HFFc6 (cell line): ENCODE measurements at regions not wholly inside any gene's neighbourhood (a gene's known extent, or its start where the extent isn't known, plus 50 kb on each side); places are given as distances from the start of the nearest gene placed in this dataset.

Source experiments
- DNase-seq: peaks from one replicate; pipeline ENCODE4 v3.0.0-alpha.2; 2018
- H3K27ac Mint-ChIP-seq: 2 replicates; pipeline ENCODE4 v1.8.0; 2020; ENCODE audit warnings: mild to moderate bottlenecking, mixed read lengths
- H3K27me3 Mint-ChIP-seq: 2 replicates; pipeline ENCODE4 v1.8.0; 2021; ENCODE audit warnings: mild to moderate bottlenecking, moderate library complexity, mixed read lengths; ENCODE audit not compliant: insufficient read depth
- H3K36me3 Mint-ChIP-seq: 2 replicates; pipeline ENCODE4 v1.8.0; 2021; ENCODE audit warnings: low read depth, mixed read lengths
- H3K4me1 Mint-ChIP-seq: 2 replicates; pipeline ENCODE4 v1.8.0; 2020; ENCODE audit warnings: low read depth, mixed read lengths
- H3K4me3 Mint-ChIP-seq: 2 replicates; pipeline ENCODE4 v1.8.0; 2020; ENCODE audit warnings: mild to moderate bottlenecking, moderate library complexity, mixed read lengths
- H3K9me3 Mint-ChIP-seq: 2 replicates; pipeline ENCODE4 v1.8.0; 2020; ENCODE audit warnings: mild to moderate bottlenecking, mixed read lengths
- CTCF ChIP-seq: fragments of 200-600 bp; sonication (generic); IDR thresholded peaks from 2 replicates; pipeline ENCODE4 v1.5.0; 2021; ENCODE audit warnings: antibody characterized with exemption, mild to moderate bottlenecking

DNA sequence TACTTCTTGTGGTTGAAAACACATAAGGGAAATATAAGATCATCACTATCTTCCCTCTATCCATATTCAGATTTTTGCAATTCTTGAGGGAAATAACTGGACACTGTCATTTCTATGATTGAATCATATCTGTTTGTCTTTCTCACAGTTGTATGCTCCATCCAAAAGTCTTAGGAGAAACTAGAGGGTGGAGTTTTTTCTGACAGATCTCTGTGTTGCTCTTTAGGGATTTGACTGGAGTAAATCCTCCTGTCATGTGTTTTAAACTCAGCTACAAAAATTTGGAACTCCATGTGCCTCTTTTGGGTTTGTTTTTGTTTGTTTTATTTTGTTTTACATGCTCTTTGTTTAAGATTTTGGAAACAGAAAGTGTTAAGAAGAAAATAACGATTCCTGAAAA lies 136.5 kb downstream of the SPATA18 start:
- H3K36me3 Mint-ChIP-seq: no peaks in the 10 kb centered on the region
- H3K27ac Mint-ChIP-seq: no peak overlapping the region
- H3K9me3 Mint-ChIP-seq: no peaks in the 10 kb centered on the region
- no peak overlapping the region for H3K4me3 Mint-ChIP-seq
- H3K27me3 Mint-ChIP-seq: peaks cover 4% of the 10 kb centered on the region
- DNase-seq: no peak
- H3K4me1 Mint-ChIP-seq: no peaks in the 10 kb centered on the region
- TF ChIP-seq CTCF: no peak

GRCh38 chr4:52192001-52192400 lies 140.9 kb downstream of the SPATA18 start:
- no peak for TF ChIP-seq CTCF

DNA sequence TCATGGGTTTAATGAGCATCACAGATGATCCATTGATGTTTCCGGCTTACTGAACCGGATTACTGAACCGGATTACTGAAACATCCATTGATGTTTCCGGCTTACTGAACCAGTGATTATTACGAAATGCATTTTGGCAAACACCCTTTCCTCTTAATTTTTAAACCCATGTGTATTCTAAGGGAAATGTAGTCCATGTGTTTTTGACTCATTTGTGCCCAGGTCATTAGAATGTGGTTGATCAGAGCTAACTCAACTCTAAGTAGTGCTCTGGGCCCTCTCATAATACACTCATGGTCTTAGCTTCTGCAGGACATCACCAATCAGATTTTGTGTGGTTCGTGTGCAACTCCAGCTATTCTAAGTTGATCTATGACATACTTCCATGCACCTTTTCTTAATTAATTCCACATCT lies 141.6 kb downstream of the SPATA18 start:
- Mint-ChIP-seq H3K27me3 (peaks cover 7% of the 10 kb centered on the region), H3K9me3 (no peaks in the 10 kb centered on the region)

More at GRCh38 chr4:52192001-52192400, 140.9 kb downstream of the SPATA18 start:
- no peaks in the 10 kb centered on the region for H3K36me3 Mint-ChIP-seq
- peaks cover 7% of the 10 kb centered on the region for H3K27me3 Mint-ChIP-seq
- no peak overlapping the region for H3K27ac Mint-ChIP-seq
- no peak overlapping the region for H3K4me3 Mint-ChIP-seq
- no peaks in the 10 kb centered on the region for H3K9me3 Mint-ChIP-seq
- H3K4me1 Mint-ChIP-seq: no peaks in the 10 kb centered on the region
- DNase-seq: no peak

GRCh38 chr4:52195869-52196268 lies 144.8 kb downstream of the SPATA18 start:
- no peak for DNase-seq
- no peak for TF ChIP-seq CTCF
- Mint-ChIP-seq H3K36me3 (no peaks in the 10 kb centered on the region), H3K4me1 (no peaks in the 10 kb centered on the region), H3K27me3 (peaks cover 4% of the 10 kb centered on the region), H3K9me3 (no peaks in the 10 kb centered on the region), H3K27ac (no peak overlapping the region; the same call in 1 of the 2 replicates), H3K4me3 (no peak overlapping the region)

More for the DNA sequence above, 141.6 kb downstream of the SPATA18 start:
- no peaks in the 10 kb centered on the region for H3K4me1 Mint-ChIP-seq
- no peak for TF ChIP-seq CTCF
- no peak overlapping the region for H3K27ac Mint-ChIP-seq
- no peak for DNase-seq
- no peak overlapping the region for H3K4me3 Mint-ChIP-seq
- H3K36me3 Mint-ChIP-seq: no peaks in the 10 kb centered on the region

GRCh38 chr4:52196606-52197130 lies 145.6 kb downstream of the SPATA18 start:
- Mint-ChIP-seq H3K36me3 (no peaks in the 10 kb centered on the region), H3K4me3 (no peak overlapping the region), H3K9me3 (no peaks in the 10 kb centered on the region), H3K27ac (no peak overlapping the region), H3K4me1 (no peaks in the 10 kb centered on the region), H3K27me3 (peaks cover 4% of the 10 kb centered on the region)
- no peak for DNase-seq
- TF ChIP-seq CTCF: no peak

DNA sequence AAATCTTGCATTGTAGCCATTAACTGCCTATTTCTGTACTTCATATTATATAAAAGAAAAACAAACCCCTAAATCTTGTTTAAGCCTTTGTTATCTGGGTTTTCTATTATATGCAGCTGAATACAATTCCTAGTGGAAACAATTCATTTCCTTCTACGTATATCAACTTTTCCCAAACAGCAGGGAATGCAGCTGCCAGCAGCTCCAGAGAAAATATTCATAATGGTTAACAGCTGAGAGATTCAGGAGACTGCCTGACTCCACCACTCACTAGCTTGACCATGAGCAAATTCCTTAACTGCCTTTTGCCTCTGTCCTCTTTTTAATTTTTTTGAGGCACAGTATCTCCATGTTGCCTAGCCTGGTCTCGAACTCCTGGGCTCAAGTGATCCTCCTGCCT lies 146.2 kb downstream of the SPATA18 start:
- H3K27me3 Mint-ChIP-seq: peaks cover 4% of the 10 kb centered on the region
- H3K4me3 Mint-ChIP-seq: no peak overlapping the region
- DNase-seq: no peak
- H3K9me3 Mint-ChIP-seq: no peaks in the 10 kb centered on the region
- no peak for TF ChIP-seq CTCF
- H3K27ac Mint-ChIP-seq: no peak overlapping the region
- H3K4me1 Mint-ChIP-seq: no peaks in the 10 kb centered on the region
- no peaks in the 10 kb centered on the region for H3K36me3 Mint-ChIP-seq
